ENCODE measurements at regions not wholly inside any gene's neighbourhood (a gene's known extent, or its start where the extent isn't known, plus 50 kb on each side); places are given as distances from the start of the nearest gene placed in this dataset.

DNA sequence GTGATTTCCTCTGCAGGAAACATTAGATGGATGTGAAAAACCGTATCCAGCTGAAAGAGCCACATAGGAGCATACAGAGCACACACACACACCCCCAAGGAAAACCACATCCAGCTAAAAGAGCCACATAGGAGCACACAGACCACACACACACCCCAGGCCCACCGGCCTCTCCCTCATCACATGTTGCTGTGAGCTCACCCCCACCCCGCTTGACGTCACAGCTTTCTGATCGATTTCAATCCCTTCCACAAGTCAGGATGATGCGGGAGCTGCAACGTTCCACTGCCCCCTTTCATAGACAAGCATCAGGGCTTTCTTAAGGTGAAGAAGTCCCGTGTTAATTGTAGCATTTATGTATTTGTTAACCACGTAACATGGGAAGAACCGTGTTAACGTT, 72.4 kb upstream of the SOX1 start:
- no peak overlapping the region for H3K4me3 ChIP-seq (ENCODE audit: control extremely low read depth in 1 of 5, extremely low read depth in 1 of 5, insufficient read depth in 1 of 5, low read depth in 2 of 5, low read length in 4 of 5)
- intact Hi-C loops (cut with micrococcal nuclease): no loop called here
- DNase-seq: no peak
- H3K27ac ChIP-seq (ENCODE audit: low read length in 2 of 2): no peak overlapping the region
- Mint-ChIP-seq H3K4me3 (no peak overlapping the region), H3K9me3 (ENCODE audit: insufficient read depth) (peaks cover 5% of the 10 kb centered on the region), H3K4me1 (no peaks in the 10 kb centered on the region), H3K27me3 (peaks cover 8% of the 10 kb centered on the region), H3K27ac (no peak overlapping the region)
- no peak overlapping the region for H2AFZ ChIP-seq (ENCODE audit: insufficient read depth, low read depth, low read length, poor library complexity, severe bottlenecking)
- 100% methylated on average over 3 of the region's 11 CpGs for WGBS (ENCODE audit: insufficient coverage)
- H3K4me2 ChIP-seq (replicated peaks; ENCODE audit: low read depth, low read length, poor library complexity, severe bottlenecking): no peak overlapping the region
- H3K79me2 ChIP-seq (ENCODE audit: control insufficient read depth, insufficient read depth, low read length): no peaks in the 10 kb centered on the region
- ChIA-PET CTCF (no interaction called here), POLR2A (no interaction called here)
- no peaks in the 10 kb centered on the region for H3K36me3 ChIP-seq (replicated peaks in 1 of 2; ENCODE audit: control extremely low read depth in 1 of 2, control insufficient read depth in 1 of 2, extremely low read depth in 1 of 2, insufficient read depth in 2 of 2, low read length in 1 of 2)
- no peaks in the 10 kb centered on the region for H3K4me1 ChIP-seq (ENCODE audit: control insufficient read depth in 2 of 2, insufficient read depth in 2 of 2, low read length in 2 of 2)
- ATAC-seq (ENCODE audit: low read depth): no peak
- H3K9ac ChIP-seq (ENCODE audit: low read length): no peak overlapping the region
- no peaks in the 10 kb centered on the region for H3K27me3 ChIP-seq (replicated peaks in 1 of 4; ENCODE audit: control extremely low read depth in 1 of 4, control insufficient read depth in 3 of 4, insufficient read depth in 4 of 4, low read length in 3 of 4)
- peaks cover 0 to 9% (median 9%) of the 10 kb centered on the region in 3 donors for H3K9me3 ChIP-seq (ENCODE audit: control extremely low read depth in 1 of 3, control insufficient read depth in 2 of 3, insufficient read depth in 1 of 3, low read length in 2 of 3)
- H4K20me1 ChIP-seq (ENCODE audit: control insufficient read depth, insufficient read depth, low read length, poor library complexity, severe bottlenecking): no peaks in the 10 kb centered on the region
- TF ChIP-seq, protein P1, sequence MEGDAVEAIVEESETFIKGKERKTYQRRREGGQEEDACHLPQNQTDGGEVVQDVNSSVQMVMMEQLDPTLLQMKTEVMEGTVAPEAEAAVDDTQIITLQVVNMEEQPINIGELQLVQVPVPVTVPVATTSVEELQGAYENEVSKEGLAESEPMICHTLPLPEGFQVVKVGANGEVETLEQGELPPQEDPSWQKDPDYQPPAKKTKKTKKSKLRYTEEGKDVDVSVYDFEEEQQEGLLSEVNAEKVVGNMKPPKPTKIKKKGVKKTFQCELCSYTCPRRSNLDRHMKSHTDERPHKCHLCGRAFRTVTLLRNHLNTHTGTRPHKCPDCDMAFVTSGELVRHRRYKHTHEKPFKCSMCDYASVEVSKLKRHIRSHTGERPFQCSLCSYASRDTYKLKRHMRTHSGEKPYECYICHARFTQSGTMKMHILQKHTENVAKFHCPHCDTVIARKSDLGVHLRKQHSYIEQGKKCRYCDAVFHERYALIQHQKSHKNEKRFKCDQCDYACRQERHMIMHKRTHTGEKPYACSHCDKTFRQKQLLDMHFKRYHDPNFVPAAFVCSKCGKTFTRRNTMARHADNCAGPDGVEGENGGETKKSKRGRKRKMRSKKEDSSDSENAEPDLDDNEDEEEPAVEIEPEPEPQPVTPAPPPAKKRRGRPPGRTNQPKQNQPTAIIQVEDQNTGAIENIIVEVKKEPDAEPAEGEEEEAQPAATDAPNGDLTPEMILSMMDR (IDR thresholded peaks at IDR 0.05): no peak
- no peak for TF ChIP-seq EZH2 (IDR thresholded peaks at IDR 0.05; ENCODE audit: borderline replicate concordance, insufficient read depth, low read depth, low read length, poor library complexity, severe bottlenecking)

DNA sequence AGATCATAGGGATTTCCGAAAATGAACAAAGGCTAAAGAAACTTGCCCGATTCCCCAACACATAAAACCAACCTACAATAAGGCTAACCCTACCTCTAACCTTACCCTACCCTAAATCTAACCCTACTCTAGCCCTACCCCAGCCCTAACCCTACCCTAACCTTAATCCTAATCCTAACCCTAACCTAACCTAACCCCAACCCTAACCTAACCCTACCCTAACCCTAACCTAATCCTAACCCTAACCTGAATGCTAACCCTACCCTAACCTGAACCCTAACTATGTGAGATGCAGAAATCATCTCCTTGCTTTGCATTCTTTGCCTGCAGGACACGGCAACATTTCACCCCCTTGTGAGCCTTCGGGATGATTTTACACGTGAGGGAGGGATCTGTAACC, 67.6 kb upstream of the SOX1 start:
- Histone ChIP-seq H3K79me2 (ENCODE audit: control insufficient read depth, insufficient read depth, low read length) (no peaks in the 10 kb centered on the region), H3K36me3 (replicated peaks in 1 of 2; ENCODE audit: control extremely low read depth in 1 of 2, control insufficient read depth in 1 of 2, extremely low read depth in 1 of 2, insufficient read depth in 2 of 2, low read length in 1 of 2) (no peaks in the 10 kb centered on the region), H3K4me3 (ENCODE audit: control extremely low read depth in 1 of 5, extremely low read depth in 1 of 5, insufficient read depth in 1 of 5, low read depth in 2 of 5, low read length in 4 of 5) (no peak overlapping the region), H2AFZ (ENCODE audit: insufficient read depth, low read depth, low read length, poor library complexity, severe bottlenecking) (no peak overlapping the region), H3K27me3 (replicated peaks in 1 of 4; ENCODE audit: control extremely low read depth in 1 of 4, control insufficient read depth in 3 of 4, insufficient read depth in 4 of 4, low read length in 3 of 4) (no peaks in the 10 kb centered on the region), H3K27ac (ENCODE audit: low read length in 2 of 2) (no peak overlapping the region), H3K4me2 (replicated peaks; ENCODE audit: low read depth, low read length, poor library complexity, severe bottlenecking) (no peak overlapping the region), H3K9ac (ENCODE audit: low read length) (no peak overlapping the region), H3K4me1 (ENCODE audit: control insufficient read depth in 2 of 2, insufficient read depth in 2 of 2, low read length in 2 of 2) (no peaks in the 10 kb centered on the region), H4K20me1 (ENCODE audit: control insufficient read depth, insufficient read depth, low read length, poor library complexity, severe bottlenecking) (no peaks in the 10 kb centered on the region), H3K9me3 (ENCODE audit: control extremely low read depth in 1 of 3, control insufficient read depth in 2 of 3, insufficient read depth in 1 of 3, low read length in 2 of 3) (no peaks in the 10 kb centered on the region)
- TF ChIP-seq EZH2 (IDR thresholded peaks at IDR 0.05; ENCODE audit: borderline replicate concordance, insufficient read depth, low read depth, low read length, poor library complexity, severe bottlenecking): no peak
- TF ChIP-seq, protein P1 (IDR thresholded peaks at IDR 0.05): no peak
- Mint-ChIP-seq H3K4me1 (no peaks in the 10 kb centered on the region), H3K27me3 (peaks cover 8% of the 10 kb centered on the region), H3K4me3 (no peak overlapping the region), H3K9me3 (ENCODE audit: insufficient read depth) (no peaks in the 10 kb centered on the region), H3K27ac (no peak overlapping the region)
- DNase-seq: no peak
- intact Hi-C loops (cut with micrococcal nuclease): no loop called here
- ChIA-PET CTCF (no interaction called here), POLR2A (no interaction called here)
- no peak for ATAC-seq (ENCODE audit: low read depth)
- WGBS (ENCODE audit: insufficient coverage): 96% methylated on average over 5 of the region's 5 CpGs

All from B cell (primary cell).